Motor neuron (in vitro differentiated cells): ENCODE measurements at regions not wholly inside any gene's neighbourhood (a gene's known extent, or its start where the extent isn't known, plus 50 kb on each side); places are given as distances from the start of the nearest gene placed in this dataset.
"Not testable (repeated sequence)": the region's sequence is repeated elsewhere in the genome, so short reads cannot be mapped to it uniquely, and the experiment has no call there.

Source experiments
- ATAC-seq, 8 experiments: fragments of 200-7000 bp; cut with Tn5 transposase; replicated peaks in 6 of 8; 2 replicates each; pipeline ENCODE4 v1.8.0; 2021; ENCODE audit warnings: mild to moderate bottlenecking in 8 of 8, moderate library complexity in 8 of 8
- H3K27ac ChIP-seq, 2 donors: fragments of 250-450 bp; sonication (Bioruptor Pico); 2 replicates each; pipeline ENCODE4 v1.9.0; 2021; ENCODE audit warnings: antibody characterized with exemption in 2 of 2, mild to moderate bottlenecking in 2 of 2, moderate library complexity in 1 of 2
- H3K4me1 ChIP-seq, 2 donors: fragments of 250-450 bp; sonication (Bioruptor Pico); replicated peaks in 1 of 2; 2 replicates each; pipeline ENCODE4 v1.6.1; 2021; ENCODE audit warnings: antibody characterized with exemption in 2 of 2, mild to moderate bottlenecking in 2 of 2, moderate library complexity in 1 of 2
- H3K4me3 ChIP-seq, 5 donors: fragments of 250-450 bp; sonication (Bioruptor Pico); 2 replicates each; pipeline ENCODE4 v1.9.0; 2021; ENCODE audit warnings: antibody characterized with exemption in 5 of 5, mild to moderate bottlenecking in 5 of 5, moderate library complexity in 4 of 5
- WGBS, 10 experiments: fragments of 450-650 bp; shearing (Covaris generic); methylation state at CpG; one replicate each; pipeline ENCODE4 v1.0.0; 2022; 5-methylcytosine and 5-hydroxymethylcytosine counted together
- in situ Hi-C, 9 experiments: fragments of 400-800 bp; cut with MboI; loops; one replicate each; pipeline ENCODE4 v1.15.0; 2021; ENCODE audit warnings: low sequenced_read_pairs in 9 of 9, low pct_unique_long_range_greater_than_20kb in 2 of 9; ENCODE audit not compliant: unreplicated experiment in 9 of 9

DNA sequence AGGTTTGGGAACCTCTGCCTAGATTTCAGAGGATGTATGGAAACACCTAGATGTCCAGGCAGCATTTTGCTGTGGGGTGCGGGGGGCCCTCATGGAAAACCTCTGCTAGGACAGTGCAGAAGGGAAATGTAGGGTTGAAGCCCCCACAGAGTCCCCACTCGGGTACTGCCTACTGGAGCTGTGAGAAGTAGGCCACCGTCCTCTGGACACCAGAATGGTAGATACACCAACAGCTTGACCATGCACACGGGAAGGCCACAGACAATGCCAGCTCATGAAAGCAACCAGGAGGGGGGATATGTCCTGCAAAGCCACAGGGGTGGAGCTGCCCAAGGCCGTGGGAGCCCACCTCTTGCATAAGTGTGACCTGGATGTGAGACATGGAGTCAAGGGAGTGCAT, 1336.5 kb downstream of the SPATA31A7 start:
- no CpG with 5 or more reads among the region's 5 CpGs for WGBS, 10 experiments
- ATAC-seq, H3K4me1 ChIP-seq, H3K4me3 ChIP-seq, H3K27ac ChIP-seq, in situ Hi-C loops: not testable (repeated sequence)

DNA sequence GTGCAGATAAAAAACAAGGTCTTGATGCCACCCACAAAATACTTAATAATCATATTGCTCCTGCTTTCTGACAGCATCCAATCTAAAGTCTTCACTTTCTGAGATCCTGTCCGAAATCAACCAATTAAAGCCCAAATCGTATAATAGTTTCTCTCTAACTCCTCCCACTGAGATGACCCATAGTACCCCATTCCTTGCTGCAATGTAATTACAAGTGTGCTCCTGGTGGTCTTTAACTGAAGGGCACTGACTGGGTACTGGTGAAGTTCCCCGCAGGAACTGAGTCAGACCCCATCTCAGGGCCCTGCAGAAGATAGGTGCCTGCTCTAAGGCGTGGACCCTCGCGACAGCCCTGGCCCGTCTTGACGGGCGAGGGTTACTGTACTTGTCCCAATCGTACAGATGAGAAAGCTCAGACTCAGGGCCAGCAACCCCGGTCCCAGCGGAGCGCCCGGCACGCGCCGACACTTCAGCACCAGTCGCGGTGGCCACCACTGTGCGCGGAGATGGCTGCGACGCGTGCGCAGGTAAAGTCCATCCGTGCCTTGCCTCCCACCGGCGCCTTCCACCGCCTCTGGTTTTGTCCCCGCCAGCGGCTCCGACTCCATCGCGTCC, 1342.4 kb downstream of the SPATA31A7 start:
- ATAC-seq, in situ Hi-C loops, H3K4me3 ChIP-seq, H3K27ac ChIP-seq, H3K4me1 ChIP-seq: not testable (repeated sequence)
- no CpG with 5 or more reads among the region's 34 CpGs for WGBS, 10 experiments

DNA sequence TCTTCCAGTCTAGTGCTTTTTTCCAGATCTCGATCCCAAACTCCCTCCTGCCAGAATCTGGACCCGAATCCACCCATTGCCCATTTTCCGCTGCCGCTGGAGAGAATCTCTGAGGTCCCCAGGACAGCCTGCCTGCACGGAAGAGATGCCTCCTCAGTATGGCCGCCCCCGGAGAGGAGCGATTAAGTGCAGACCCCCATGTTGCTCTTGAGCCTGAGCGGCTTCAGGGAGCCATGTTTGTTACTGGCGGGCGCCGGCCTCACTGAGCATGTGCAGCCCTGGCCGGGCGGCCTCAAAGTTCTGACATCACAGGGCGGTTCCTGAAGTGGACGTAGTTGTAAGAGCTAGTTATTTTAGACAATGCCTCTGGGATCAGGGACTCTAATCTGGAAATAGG, 1342.9 kb downstream of the SPATA31A7 start:
- ATAC-seq, in situ Hi-C loops, H3K4me3 ChIP-seq, H3K27ac ChIP-seq, H3K4me1 ChIP-seq: not testable (repeated sequence)
- no CpG with 5 or more reads among the region's 16 CpGs for WGBS, 10 experiments

DNA sequence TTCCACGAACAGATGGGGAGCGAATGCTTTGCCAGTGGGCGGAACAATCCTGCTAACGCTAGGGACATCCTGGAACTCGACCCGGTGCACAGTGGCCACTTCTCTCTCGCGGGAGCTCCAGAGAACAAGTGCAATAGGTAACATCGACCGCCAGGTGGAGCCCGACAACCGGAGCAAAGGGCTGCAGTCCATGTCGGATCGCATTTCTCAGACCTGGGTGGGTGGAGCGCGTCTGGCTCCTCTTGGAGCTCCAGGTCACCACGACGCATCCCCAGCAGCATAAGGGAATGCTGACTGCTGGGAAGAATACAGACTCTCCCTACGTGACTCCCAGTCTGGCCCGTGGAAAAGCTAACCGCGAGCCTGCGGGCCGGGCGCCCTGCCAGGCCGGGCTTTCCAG, 1360.7 kb downstream of the SPATA31A7 start:
- H3K27ac ChIP-seq, H3K4me1 ChIP-seq, H3K4me3 ChIP-seq, in situ Hi-C loops: not testable (repeated sequence)
- peak in 5 of 8 experiments; percentile 26 to 90 (median 77) for ATAC-seq
- WGBS, 10 experiments = no CpG with 5 or more reads among the region's 26 CpGs

DNA sequence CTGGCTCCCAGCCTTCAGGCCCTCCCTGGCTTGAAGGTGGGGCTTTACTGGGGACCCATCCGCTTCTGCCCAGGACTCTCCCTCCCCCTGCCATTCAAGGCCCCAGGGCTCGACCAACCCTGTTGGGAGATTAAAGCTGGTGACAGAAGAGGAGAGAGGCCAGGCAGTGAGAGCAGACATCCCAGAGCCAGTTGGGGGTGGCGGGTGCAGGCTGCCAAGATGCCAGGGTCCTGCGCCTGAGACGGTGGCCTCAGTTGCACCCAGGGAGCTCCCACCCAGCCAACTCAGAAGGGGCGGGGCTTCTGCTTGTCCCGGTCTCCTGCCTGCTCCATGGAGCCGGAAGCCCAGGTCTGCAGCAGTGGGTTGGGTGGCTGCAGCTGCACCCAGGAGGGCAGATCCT, 1370.8 kb downstream of the SPATA31A7 start:
- H3K4me3 ChIP-seq, H3K27ac ChIP-seq, H3K4me1 ChIP-seq, in situ Hi-C loops, ATAC-seq: not testable (repeated sequence)
- WGBS, 10 experiments = no CpG with 5 or more reads among the region's 8 CpGs

DNA sequence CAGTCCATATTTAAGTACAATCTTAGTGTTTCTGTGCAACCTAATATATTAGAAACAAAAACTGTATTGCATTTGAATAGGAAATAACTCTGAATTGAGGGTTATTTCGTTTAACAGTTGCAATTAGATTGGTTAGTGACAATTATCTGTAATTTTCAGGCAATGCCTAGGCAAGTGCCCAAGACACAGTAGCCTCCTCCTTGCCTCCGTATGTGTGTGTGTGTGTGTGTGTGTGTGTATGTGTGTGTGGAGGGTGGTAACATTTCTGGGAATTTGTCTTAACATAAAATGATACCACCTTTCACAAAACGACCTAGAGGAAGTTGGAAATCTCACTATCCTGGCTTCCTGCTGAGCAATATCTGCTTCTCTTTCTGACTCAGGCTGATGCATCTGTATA, 1375.3 kb downstream of the SPATA31A7 start:
- no CpG with 5 or more reads among the region's 3 CpGs for WGBS, 10 experiments
- ATAC-seq, H3K4me1 ChIP-seq, in situ Hi-C loops, H3K27ac ChIP-seq, H3K4me3 ChIP-seq: not testable (repeated sequence)

DNA sequence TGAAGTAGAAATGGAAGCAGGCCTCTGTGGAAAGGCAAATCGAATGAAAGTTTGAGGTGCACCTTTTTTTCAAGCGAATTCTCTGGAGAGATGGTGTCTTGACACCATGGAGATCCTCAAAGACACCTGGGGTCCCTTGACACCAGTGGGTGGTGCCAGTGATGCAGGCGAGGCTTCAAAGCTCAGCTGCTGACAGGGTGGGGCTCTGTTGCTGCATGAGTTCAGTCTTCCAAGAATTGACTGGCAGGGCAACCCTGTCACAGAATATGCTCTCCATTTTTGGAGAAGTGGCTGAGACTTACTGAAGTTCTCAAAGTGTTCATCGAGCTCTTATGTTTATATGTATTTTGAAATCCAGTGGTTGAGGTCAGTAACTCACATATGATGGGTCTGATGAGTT, 1376.6 kb downstream of the SPATA31A7 start:
- no CpG with 5 or more reads among the region's 4 CpGs for whole genome bisulfite sequencing, 10 experiments
- H3K4me3 ChIP-seq, in situ Hi-C loops, ATAC-seq, H3K27ac ChIP-seq, H3K4me1 ChIP-seq: not testable (repeated sequence)

DNA sequence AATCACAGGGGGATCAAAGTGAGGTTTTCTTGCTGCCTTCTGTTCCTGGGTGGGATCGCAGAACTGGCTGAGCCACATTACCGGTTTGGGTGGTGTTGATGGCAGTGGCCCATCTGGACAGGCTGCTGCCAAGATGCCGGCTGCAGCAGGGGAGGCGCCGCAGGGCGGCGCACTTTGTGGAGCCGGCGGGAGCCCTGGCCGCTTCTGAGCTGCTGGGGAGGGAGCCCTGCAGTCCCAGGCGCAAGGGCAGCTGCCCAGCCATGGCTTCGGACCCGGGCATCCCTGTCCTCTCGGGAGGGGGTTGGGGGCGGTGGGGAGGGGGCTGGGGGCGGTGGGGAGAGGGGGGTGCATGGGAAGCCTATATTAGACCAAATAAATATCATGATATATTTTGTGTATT, 1407.3 kb downstream of the SPATA31A7 start:
- H3K27ac ChIP-seq, H3K4me1 ChIP-seq, H3K4me3 ChIP-seq, ATAC-seq, in situ Hi-C loops: not testable (repeated sequence)
- WGBS, 10 experiments = no CpG with 5 or more reads among the region's 16 CpGs
